ENCODE measurements at regions not wholly inside any gene's neighbourhood (a gene's known extent, or its start where the extent isn't known, plus 50 kb on each side); places are given as distances from the start of the nearest gene placed in this dataset.

- no peaks in the 10 kb centered on the region for H3K27me3 ChIP-seq
- no peaks in the 10 kb centered on the region for H3K36me3 ChIP-seq
- DNase-seq (ENCODE audit: low spot score) = no peak
- TF ChIP-seq CTCF (IDR thresholded peaks at IDR 0.05) = no peak
- H3K4me3 ChIP-seq = no peak overlapping the region
- H3K9me3 ChIP-seq = no peaks in the 10 kb centered on the region
- H3K27ac ChIP-seq = no peak overlapping the region
- no peaks in the 10 kb centered on the region for H3K4me1 ChIP-seq
Observed at GRCh38 chr2:236968880-236969534, 116.7 kb upstream of the COPS8 start.

GRCh38 chr2:236969767-236970655 is 115.7 kb upstream of the COPS8 start:
- H3K36me3 ChIP-seq = no peaks in the 10 kb centered on the region
- no peaks in the 10 kb centered on the region for H3K9me3 ChIP-seq
- H3K27me3 ChIP-seq = no peaks in the 10 kb centered on the region
- no peak overlapping the region for H3K4me3 ChIP-seq
- no peak for DNase-seq (ENCODE audit: low spot score)
- H3K27ac ChIP-seq = no peak overlapping the region
- no peaks in the 10 kb centered on the region for H3K4me1 ChIP-seq
- no peak for TF ChIP-seq CTCF (IDR thresholded peaks at IDR 0.05)

- no peaks in the 10 kb centered on the region for H3K9me3 ChIP-seq
- H3K27ac ChIP-seq = no peak overlapping the region
- no peaks in the 10 kb centered on the region for H3K27me3 ChIP-seq
- no peaks in the 10 kb centered on the region for H3K4me1 ChIP-seq
- TF ChIP-seq CTCF (IDR thresholded peaks at IDR 0.05) = no peak
- no peak overlapping the region for H3K4me3 ChIP-seq
- no peak for DNase-seq (ENCODE audit: low spot score)
- H3K36me3 ChIP-seq = no peaks in the 10 kb centered on the region
Observed at GRCh38 chr2:236970656-236971010, 115.1 kb upstream of the COPS8 start.

- no peaks in the 10 kb centered on the region for H3K4me1 ChIP-seq
- H3K36me3 ChIP-seq = no peaks in the 10 kb centered on the region
- H3K9me3 ChIP-seq = no peaks in the 10 kb centered on the region
- no peaks in the 10 kb centered on the region for H3K27me3 ChIP-seq
- no peak overlapping the region for H3K4me3 ChIP-seq
- H3K27ac ChIP-seq = no peak overlapping the region
- peak; percentile 70 for DNase-seq (ENCODE audit: low spot score)
- no peak for TF ChIP-seq CTCF (IDR thresholded peaks at IDR 0.05)
Observed at GRCh38 chr2:236971131-236971821, 114.4 kb upstream of the COPS8 start.

- DNase-seq (ENCODE audit: low spot score) = no peak
- Histone ChIP-seq H3K36me3 (no peaks in the 10 kb centered on the region), H3K27ac (peak overlapping the region; percentile 21 to 48), H3K27me3 (no peaks in the 10 kb centered on the region), H3K4me1 (no peaks in the 10 kb centered on the region), H3K9me3 (no peaks in the 10 kb centered on the region), H3K4me3 (no peak overlapping the region)
- no peak for TF ChIP-seq CTCF (IDR thresholded peaks at IDR 0.05)
Observed at GRCh38 chr2:236971919-236972381, 113.7 kb upstream of the COPS8 start.
